HepG2 (cell line): ENCODE measurements at regions not wholly inside any gene's neighbourhood (a gene's known extent, or its start where the extent isn't known, plus 50 kb on each side); places are given as distances from the start of the nearest gene placed in this dataset.

Experiments
- ATAC-seq: fragments of 200-7000 bp; cut with Tn5 transposase; 3 replicates; pipeline ENCODE4 v1.9.1; 2020; ENCODE audit warnings: mild to moderate bottlenecking, moderate library complexity
- BruUV-seq: library from RNA; stranded (reverse); fragments of 400-500 nt; replicated peaks from 2 replicates; lab custom pipeline; 2021; lab: Mats Ljungman, UMichigan
- CTCF ChIA-PET: fragments of 300-600 bp; formaldehyde crosslinking; extraction: SDS; loops from one replicate; lab custom pipeline; 2021; ENCODE audit warnings: low total read pairs, inconsistent platforms, low intra/inter-chr PET ratio; lab: Yijun Ruan, JAX
- POLR2A ChIA-PET: fragments of 350-600 bp; sonication (Branson Sonifier 250); formaldehyde crosslinking; loops from one replicate; lab custom pipeline; 2020; ENCODE audit warnings: antibody characterized with exemption, inconsistent platforms; lab: Yijun Ruan, JAX
- DNase-seq: peaks from one replicate; pipeline ENCODE4 v3.0.0-alpha.2; 2015; ENCODE audit warnings: low spot score
- FAIRE-seq: peaks from 3 replicates; lab custom pipeline; 2011; peaks lifted over from hg19 to GRCh38; lab: Jason Lieb, UNC
- H2AFZ ChIP-seq: one replicate; pipeline ENCODE4 v1.6.1; 2011; ENCODE audit warnings: low read length, inconsistent platforms
- H3K27ac ChIP-seq: fragments of 300-600 bp; 3 replicates; pipeline ENCODE4 v1.8.0; 2011; ENCODE audit warnings: mixed run types, mild to moderate bottlenecking, mixed read lengths, low read length, inconsistent platforms; ENCODE audit not compliant: insufficient read depth; ENCODE audit errors: extremely low read length
- H3K27me3 ChIP-seq, 2 experiments: fragments of 200-600 bp in 1 of 2; 2 replicates in 1 of 2; 3 replicates in 1 of 2; pipeline versions ENCODE4 v1.6.0 to v1.8.0; 2011; ENCODE audit warnings: low read length in 2 of 2, mild to moderate bottlenecking in 2 of 2, moderate library complexity in 2 of 2, inconsistent platforms in 1 of 2; ENCODE audit not compliant: insufficient read depth in 2 of 2, control insufficient read depth in 1 of 2
- H3K36me3 ChIP-seq, 2 experiments: fragments of 200-600 bp in 1 of 2; replicated peaks in 1 of 2; 2 replicates in 1 of 2; 3 replicates in 1 of 2; pipeline versions ENCODE4 v1.5.1 to v1.8.0; 2011; ENCODE audit warnings: low read length in 2 of 2, inconsistent platforms in 1 of 2; ENCODE audit not compliant: insufficient read depth in 2 of 2, control insufficient read depth in 1 of 2
- H3K4me1 ChIP-seq: 2 replicates; pipeline ENCODE4 v1.5.1; 2012; ENCODE audit warnings: low read length, inconsistent platforms; ENCODE audit not compliant: insufficient read depth
- H3K4me2 ChIP-seq: 2 replicates; pipeline ENCODE4 v1.6.0; 2011; ENCODE audit warnings: low read depth, low read length, inconsistent platforms
- H3K4me3 ChIP-seq, 3 experiments: fragments of 200-600 bp in 1 of 3; sonication (generic), shearing (Covaris generic) in 1 of 3; replicated peaks in 1 of 3; 2 replicates each; pipeline ENCODE4 v1.5.1; 2011 to 2016; ENCODE audit warnings: low read length in 3 of 3, inconsistent platforms in 2 of 3, low read depth in 2 of 3, mild to moderate bottlenecking in 2 of 3, control low read depth in 1 of 3, mixed read lengths in 1 of 3; ENCODE audit not compliant: insufficient read depth in 1 of 3
- H3K79me2 ChIP-seq: one replicate; pipeline ENCODE4 v1.6.1; 2011; ENCODE audit warnings: low read length, inconsistent platforms; ENCODE audit not compliant: insufficient read depth
- H3K9ac ChIP-seq: 2 replicates; pipeline ENCODE4 v1.6.0; 2011; ENCODE audit warnings: mild to moderate bottlenecking, low read depth, low read length, inconsistent platforms; ENCODE audit not compliant: insufficient read depth
- H3K9me3 ChIP-seq: 2 replicates; pipeline ENCODE4 v1.5.1; 2012; ENCODE audit warnings: mild to moderate bottlenecking, low read length
- H4K20me1 ChIP-seq: 2 replicates; pipeline ENCODE4 v1.6.0; 2011; ENCODE audit warnings: inconsistent platforms, mild to moderate bottlenecking, low read length, moderate library complexity; ENCODE audit not compliant: insufficient read depth
- ESRRA ChIP-seq: sonication (generic); formaldehyde crosslinking; IDR thresholded peaks from 2 replicates; pipeline ENCODE4 v1.5.1; 2020; ENCODE audit warnings: mild to moderate bottlenecking, low read depth, missing genetic modification reagents
- FOSL2 ChIP-seq: sonication (generic); formaldehyde crosslinking; IDR thresholded peaks from 2 replicates; pipeline ENCODE4 v1.4.0; 2020; ENCODE audit warnings: missing genetic modification reagents
- FOXK1 ChIP-seq: sonication (generic); formaldehyde crosslinking; IDR thresholded peaks from 2 replicates; pipeline ENCODE4 v1.4.0; 2020; ENCODE audit warnings: low read depth, missing genetic modification reagents, borderline replicate concordance
- GPN1 ChIP-seq: sonication (generic); formaldehyde crosslinking; IDR thresholded peaks from 2 replicates; pipeline ENCODE4 v1.5.1; 2020; ENCODE audit warnings: missing genetic modification reagents, borderline replicate concordance
- MIER3 ChIP-seq: IDR thresholded peaks from 2 replicates; pipeline ENCODE4 v1.6.1; 2016; ENCODE audit warnings: missing compliant biosample characterization, borderline replicate concordance
- MLXIP ChIP-seq: sonication (generic); formaldehyde crosslinking; IDR thresholded peaks from 2 replicates; pipeline ENCODE4 v1.9.0; 2021; ENCODE audit warnings: missing genetic modification reagents, borderline replicate concordance
- NFYB ChIP-seq: sonication (generic); formaldehyde crosslinking; IDR thresholded peaks from 2 replicates; pipeline ENCODE4 v1.4.0; 2020; ENCODE audit warnings: missing genetic modification reagents
- ONECUT2 ChIP-seq: sonication (generic); formaldehyde crosslinking; IDR thresholded peaks from 2 replicates; pipeline ENCODE4 v1.4.0; 2020; ENCODE audit warnings: missing genetic modification reagents
- PCBP2 ChIP-seq: fragments of 200-400 bp; formaldehyde crosslinking; optimal IDR thresholded peaks from 2 replicates; pipeline ENCODE3; 2018; ENCODE audit warnings: low read length, low read depth; ENCODE audit not compliant: poor library complexity, severe bottlenecking
- PHB2 ChIP-seq: fragments of 450-650 bp; IDR thresholded peaks from 2 replicates; pipeline ENCODE4 v1.6.1; 2018; ENCODE audit not compliant: partially characterized antibody
- SAFB2 ChIP-seq: sonication (generic); formaldehyde crosslinking; IDR thresholded peaks from 2 replicates; pipeline ENCODE4 v1.5.1; 2020; ENCODE audit warnings: missing genetic modification reagents, low read depth, mild to moderate bottlenecking, borderline replicate concordance
- SSRP1 ChIP-seq: IDR thresholded peaks from 2 replicates; pipeline ENCODE4 v1.6.1; 2016; ENCODE audit warnings: control low read depth
- STAG1 ChIP-seq: sonication (generic); formaldehyde crosslinking; IDR thresholded peaks from 2 replicates; pipeline ENCODE4 v1.4.0; 2020; ENCODE audit warnings: missing genetic modification reagents
- U2AF1 ChIP-seq: fragments of 200-400 bp; formaldehyde crosslinking; optimal IDR thresholded peaks from 2 replicates; pipeline ENCODE3; 2017; ENCODE audit warnings: mild to moderate bottlenecking, low read depth, low read length
- ZBTB21 ChIP-seq: sonication (generic); formaldehyde crosslinking; IDR thresholded peaks from 2 replicates; pipeline ENCODE4 v1.4.0; 2020; ENCODE audit warnings: missing genetic modification reagents
- ZNF160 ChIP-seq: sonication (generic); formaldehyde crosslinking; IDR thresholded peaks from 2 replicates; pipeline ENCODE4 v1.8.0; 2022; ENCODE audit warnings: mild to moderate bottlenecking, inconsistent platforms, missing genetic modification reagents
- ZNF20 ChIP-seq: sonication (generic); formaldehyde crosslinking; IDR thresholded peaks from 2 replicates; pipeline ENCODE4 v1.4.0; 2020; ENCODE audit warnings: mild to moderate bottlenecking, moderate library complexity, missing genetic modification reagents
- ZNF235 ChIP-seq: sonication (generic); formaldehyde crosslinking; IDR thresholded peaks from 2 replicates; pipeline ENCODE4 v1.8.1; 2023; ENCODE audit warnings: mild to moderate bottlenecking, missing genetic modification reagents, borderline replicate concordance
- ZNF343 ChIP-seq: sonication (generic); formaldehyde crosslinking; IDR thresholded peaks from 2 replicates; pipeline ENCODE4 v1.4.0; 2020; ENCODE audit warnings: mild to moderate bottlenecking, missing genetic modification reagents
- ZNF432 ChIP-seq: sonication (generic); formaldehyde crosslinking; IDR thresholded peaks from 2 replicates; pipeline ENCODE4 v1.5.0; 2020; ENCODE audit warnings: missing genetic modification reagents, mild to moderate bottlenecking, borderline replicate concordance
- ZNF451 ChIP-seq: sonication (generic); formaldehyde crosslinking; IDR thresholded peaks from 2 replicates; pipeline ENCODE4 v1.5.0; 2020; ENCODE audit warnings: mild to moderate bottlenecking, missing genetic modification reagents
- WGBS: methylation state at CpG from one replicate; pipeline ENCODE4 v1.1.6; 2017; ENCODE audit warnings: low lambda C conversion rate; 5-methylcytosine and 5-hydroxymethylcytosine counted together
- in situ Hi-C: cut with HindIII; loops from 2 replicates; pipeline ENCODE4 v1.10.0; 2017; ENCODE audit warnings: low pct_unique_long_range_greater_than_20kb; ENCODE audit not compliant: extremely low pct_ligation_motif_present
- intact Hi-C: fragments of 100-400 bp; cut with micrococcal nuclease; formaldehyde crosslinking; loops from one replicate; pipeline ENCODE4 v1.10.0; 2022; ENCODE audit not compliant: unreplicated experiment
- TF ChIP-seq, protein P1 (sequence below): sonication (generic); formaldehyde crosslinking; IDR thresholded peaks from 2 replicates; pipeline ENCODE4 v1.5.0; 2020; ENCODE audit warnings: mild to moderate bottlenecking, missing genetic modification reagents, moderate library complexity

- peaks cover 0 to 28% of the 10 kb centered on the region in 2 experiments; a peak in 3 of 5 replicates for H3K27me3 ChIP-seq
- peak; percentile 57 for DNase-seq
- BruUV-seq = no TSS peak
- no peaks in the 10 kb centered on the region for H3K36me3 ChIP-seq
- no peak overlapping the region for H3K27ac ChIP-seq
- peak; percentile 83 for ATAC-seq
- H3K4me1 ChIP-seq = no peaks in the 10 kb centered on the region
- CTCF ChIA-PET = interaction anchor here (0.8 to 1.5 kb wide), 2 partner anchors 423 to 428 kb away, joined by 3 to 5 read pairs; no protein-coding TSS in a partner anchor
- intact Hi-C loops (loop anchor here (1.0 to 2.0 kb wide), 2 partner anchors 14 to 423 kb away; no protein-coding TSS in a partner anchor), in situ Hi-C loops (loop anchor here (5.0 to 25.0 kb wide), 2 partner anchors 423 to 913 kb away; no protein-coding TSS in a partner anchor)
- H3K4me2 ChIP-seq = no peak overlapping the region
- POLR2A ChIA-PET = no interaction called here
- no peak overlapping the region for H3K9ac ChIP-seq
- no peak overlapping the region for H3K4me3 ChIP-seq
- FAIRE-seq = peak; percentile 74
- H3K79me2 ChIP-seq = no peaks in the 10 kb centered on the region
- no peak overlapping the region for H2AFZ ChIP-seq
- no peaks in the 10 kb centered on the region for H4K20me1 ChIP-seq
- WGBS = 11% methylated on average over 9 of the region's 9 CpGs
- no peaks in the 10 kb centered on the region for H3K9me3 ChIP-seq
- no peak for TF ChIP-seq ESRRA (CRISPR knock-in tag)
- TF ChIP-seq STAG1 (CRISPR knock-in tag) = peak; percentile 78
- TF ChIP-seq PCBP2 = no peak
- no peak for TF ChIP-seq SAFB2 (CRISPR knock-in tag)
- TF ChIP-seq ZNF20 (CRISPR knock-in tag) = no peak
- TF ChIP-seq PHB2 = no peak
- no peak for TF ChIP-seq FOSL2 (CRISPR knock-in tag)
- TF ChIP-seq GPN1 (CRISPR knock-in tag) = no peak
- no peak for TF ChIP-seq ZBTB21
- TF ChIP-seq, protein P1, sequence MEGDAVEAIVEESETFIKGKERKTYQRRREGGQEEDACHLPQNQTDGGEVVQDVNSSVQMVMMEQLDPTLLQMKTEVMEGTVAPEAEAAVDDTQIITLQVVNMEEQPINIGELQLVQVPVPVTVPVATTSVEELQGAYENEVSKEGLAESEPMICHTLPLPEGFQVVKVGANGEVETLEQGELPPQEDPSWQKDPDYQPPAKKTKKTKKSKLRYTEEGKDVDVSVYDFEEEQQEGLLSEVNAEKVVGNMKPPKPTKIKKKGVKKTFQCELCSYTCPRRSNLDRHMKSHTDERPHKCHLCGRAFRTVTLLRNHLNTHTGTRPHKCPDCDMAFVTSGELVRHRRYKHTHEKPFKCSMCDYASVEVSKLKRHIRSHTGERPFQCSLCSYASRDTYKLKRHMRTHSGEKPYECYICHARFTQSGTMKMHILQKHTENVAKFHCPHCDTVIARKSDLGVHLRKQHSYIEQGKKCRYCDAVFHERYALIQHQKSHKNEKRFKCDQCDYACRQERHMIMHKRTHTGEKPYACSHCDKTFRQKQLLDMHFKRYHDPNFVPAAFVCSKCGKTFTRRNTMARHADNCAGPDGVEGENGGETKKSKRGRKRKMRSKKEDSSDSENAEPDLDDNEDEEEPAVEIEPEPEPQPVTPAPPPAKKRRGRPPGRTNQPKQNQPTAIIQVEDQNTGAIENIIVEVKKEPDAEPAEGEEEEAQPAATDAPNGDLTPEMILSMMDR = peak; percentile 80
- no peak for TF ChIP-seq MLXIP
- no peak for TF ChIP-seq ZNF451 (CRISPR knock-in tag)
- no peak for TF ChIP-seq ZNF343 (CRISPR knock-in tag)
- no peak for TF ChIP-seq NFYB (CRISPR knock-in tag)
- no peak for TF ChIP-seq ZNF235
- peak; percentile 52; the same call in 1 of the 2 replicates for TF ChIP-seq ONECUT2 (CRISPR knock-in tag)
- TF ChIP-seq U2AF1 = no peak
- no peak for TF ChIP-seq ZNF432 (CRISPR knock-in tag)
- no peak for TF ChIP-seq SSRP1 (CRISPR knock-in tag)
- 0 out of 2 replicates have a peak, but pooled peaks have one; percentile 19 for TF ChIP-seq FOXK1 (CRISPR knock-in tag)
- no peak for TF ChIP-seq ZNF160 (CRISPR knock-in tag)
- TF ChIP-seq MIER3 (CRISPR knock-in tag) = no peak
These were observed 277.9 kb downstream of the ZNF536 start for GRCh38 chr19:30649934-30650614.
